HT1080 (cell line): ENCODE measurements at regions not wholly inside any gene's neighbourhood (a gene's known extent, or its start where the extent isn't known, plus 50 kb on each side); places are given as distances from the start of the nearest gene placed in this dataset. TPM values are rescaled to one million over a fixed set of nuclear protein-coding genes. Genes with fewer than 3 reads are reported as not detected.

Experiments used
- DNase-seq: peaks from one replicate; pipeline ENCODE4 v3.0.0-alpha.2; 2015; ENCODE audit warnings: low read depth
- small RNA-seq: library from RNA; depleted of rRNA; stranded (forward); fragments of <200 nt; gene quantifications from one replicate; pipeline ENCODE3, GENCODE V24; 2014

GRCh38 chr10:1853801-1854200 is 116.5 kb upstream of the ADARB2 start:
- DNase-seq = no peak

- DNase-seq = no peak
Observed at GRCh38 chr10:1852841-1853240, 115.5 kb upstream of the ADARB2 start.

GRCh38 chr10:1851762-1852161 is 114.4 kb upstream of the ADARB2 start:
- DNase-seq = no peak

GRCh38 chr10:1850971-1851527 is 113.7 kb upstream of the ADARB2 start:
- peak; percentile 15 for DNase-seq

- DNase-seq = no peak
Observed at GRCh38 chr10:1847361-1847760, 110.0 kb upstream of the ADARB2 start.

- DNase-seq = no peak
Observed at GRCh38 chr10:1846032-1846431, 108.7 kb upstream of the ADARB2 start.

GRCh38 chr10:1841759-1842158 is 104.4 kb upstream of the ADARB2 start:
- no peak for DNase-seq

GRCh38 chr10:1829712-1830111 is 92.4 kb upstream of the ADARB2 start:
- DNase-seq = no peak

- DNase-seq = no peak
Observed at GRCh38 chr10:1824928-1825327, 87.6 kb upstream of the ADARB2 start.

GRCh38 chr10:1814556-1814955 is 77.2 kb upstream of the ADARB2 start:
- no peak for DNase-seq

- DNase-seq = peak; percentile 27
Observed at GRCh38 chr10:1809139-1809741, 71.9 kb upstream of the ADARB2 start.

- DNase-seq = no peak
Observed at GRCh38 chr10:1807924-1808323, 70.6 kb upstream of the ADARB2 start.

GRCh38 chr10:1807196-1807595 is 69.9 kb upstream of the ADARB2 start:
- no peak for DNase-seq

- DNase-seq = no peak
Observed at GRCh38 chr10:1802413-1802812, 65.1 kb upstream of the ADARB2 start.

- no peak for DNase-seq
Observed at GRCh38 chr10:1788401-1788800, 51.1 kb upstream of the ADARB2 start.

Small RNA genes lying in the stretch of these regions (small RNA-seq; reads per million reads assigned to genes)
- gene MIR6072 (not detected), gene RNU6-576P (not detected), gene RNU6-889P (not detected)
